Fibroblast of mammary gland (primary cell): ENCODE measurements at regions not wholly inside any gene's neighbourhood (a gene's known extent, or its start where the extent isn't known, plus 50 kb on each side); places are given as distances from the start of the nearest gene placed in this dataset.
A peak's percentile ranks its signal among the peaks of the same experiment; 100 is the strongest.

Source experiments
- DNase-seq: peaks from one replicate; pipeline ENCODE4 v3.0.0-alpha.2; 2010; ENCODE audit warnings: low read depth
- H3K4me3 ChIP-seq: 2 replicates; pipeline ENCODE4 v1.5.1; 2011; ENCODE audit warnings: low read depth, mild to moderate bottlenecking, low read length, moderate library complexity; ENCODE audit not compliant: control insufficient read depth
- CTCF ChIP-seq: conservative IDR thresholded peaks from 2 replicates; pipeline ENCODE4 v1.5.1; 2011; ENCODE audit warnings: low read depth, low read length, inconsistent platforms; ENCODE audit not compliant: control insufficient read depth, insufficient read depth

GRCh38 chr2:235270291-235270690 is 223.6 kb upstream of the AGAP1 start:
- DNase-seq: no peak
- H3K4me3 ChIP-seq: no peak overlapping the region
- TF ChIP-seq CTCF: no peak

GRCh38 chr2:235270956-235271355 is 222.9 kb upstream of the AGAP1 start:
- peak; percentile 77 for DNase-seq
- no peak overlapping the region for H3K4me3 ChIP-seq
- TF ChIP-seq CTCF: no peak

- no peak for DNase-seq
- no peak for TF ChIP-seq CTCF
- no peak overlapping the region for H3K4me3 ChIP-seq
Measured at GRCh38 chr2:235271936-235272335, 221.9 kb upstream of the AGAP1 start.

GRCh38 chr2:235274023-235274422 is 219.8 kb upstream of the AGAP1 start:
- DNase-seq: no peak
- no peak for TF ChIP-seq CTCF
- no peak overlapping the region for H3K4me3 ChIP-seq

- DNase-seq: no peak
- H3K4me3 ChIP-seq: no peak overlapping the region
- TF ChIP-seq CTCF: no peak
Measured at GRCh38 chr2:235277485-235277884, 216.4 kb upstream of the AGAP1 start.

GRCh38 chr2:235278771-235279355 is 215.0 kb upstream of the AGAP1 start:
- no peak for DNase-seq
- no peak overlapping the region for H3K4me3 ChIP-seq
- TF ChIP-seq CTCF: no peak

- DNase-seq: no peak
- no peak overlapping the region for H3K4me3 ChIP-seq
- no peak for TF ChIP-seq CTCF
Measured at GRCh38 chr2:235279965-235280364, 213.9 kb upstream of the AGAP1 start.
